GM21360 (cell line): ENCODE measurements at regions not wholly inside any gene's neighbourhood (a gene's known extent, or its start where the extent isn't known, plus 50 kb on each side); places are given as distances from the start of the nearest gene placed in this dataset.
"Not testable (repeated sequence)": the region's sequence is repeated elsewhere in the genome, so short reads cannot be mapped to it uniquely, and the experiment has no call there.

Source experiments
- ATAC-seq: cut with Tn5 transposase; IDR thresholded peaks from one replicate; pipeline ENCODE4 v1.9.1; 2021; ENCODE audit warnings: mild to moderate bottlenecking, moderate library complexity; ENCODE audit not compliant: unreplicated experiment

GRCh38 chr6:85764844-85765243, 122.2 kb upstream of the SYNCRIP start:
- no peak for ATAC-seq

- no peak for ATAC-seq
Measured at GRCh38 chr6:85756982-85757381, 114.3 kb upstream of the SYNCRIP start.

- ATAC-seq = no peak
Measured at GRCh38 chr6:85754894-85755293, 112.2 kb upstream of the SYNCRIP start.

DNA sequence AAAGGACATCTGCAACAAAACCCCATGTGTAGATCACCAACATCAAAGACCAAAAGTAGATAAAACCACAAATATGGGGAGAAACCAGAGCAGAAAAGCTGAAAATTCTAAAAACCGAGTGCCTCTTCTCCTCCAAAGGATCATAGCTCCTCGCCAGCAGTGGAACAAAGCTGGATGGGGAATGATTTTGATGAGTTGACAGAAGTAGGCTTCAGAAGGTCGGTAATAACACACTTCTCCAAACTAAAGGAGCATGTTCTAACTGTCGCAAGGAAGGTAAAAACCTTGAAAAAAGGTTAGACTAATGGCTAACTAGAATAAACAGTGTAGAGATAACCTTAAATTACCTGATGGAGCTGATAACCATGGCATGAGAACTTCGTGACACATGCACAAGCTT, 109.9 kb upstream of the SYNCRIP start:
- no peak for ATAC-seq

- no peak for ATAC-seq
Measured at GRCh38 chr6:85751374-85752055, 108.8 kb upstream of the SYNCRIP start.

DNA sequence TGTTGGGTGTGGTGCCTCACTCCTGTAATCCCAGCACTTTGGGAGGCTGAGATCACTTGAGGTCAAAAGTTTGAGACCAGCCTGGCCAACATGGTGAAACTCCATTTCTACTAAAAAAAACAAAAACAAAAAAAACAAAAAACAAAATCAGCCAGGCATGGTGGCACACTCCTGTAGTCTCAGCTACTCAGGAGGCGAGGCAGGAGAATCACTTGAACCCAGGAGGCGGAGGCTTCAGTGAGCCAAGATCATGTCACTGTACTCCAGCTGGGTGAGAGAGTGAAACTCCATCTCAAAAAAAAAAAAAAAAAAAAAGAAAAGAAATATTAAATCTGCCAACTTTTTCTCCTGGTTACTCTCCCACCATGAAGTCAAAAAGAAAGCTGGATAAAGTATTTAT, 107.5 kb upstream of the SYNCRIP start:
- ATAC-seq = not testable (repeated sequence)

DNA sequence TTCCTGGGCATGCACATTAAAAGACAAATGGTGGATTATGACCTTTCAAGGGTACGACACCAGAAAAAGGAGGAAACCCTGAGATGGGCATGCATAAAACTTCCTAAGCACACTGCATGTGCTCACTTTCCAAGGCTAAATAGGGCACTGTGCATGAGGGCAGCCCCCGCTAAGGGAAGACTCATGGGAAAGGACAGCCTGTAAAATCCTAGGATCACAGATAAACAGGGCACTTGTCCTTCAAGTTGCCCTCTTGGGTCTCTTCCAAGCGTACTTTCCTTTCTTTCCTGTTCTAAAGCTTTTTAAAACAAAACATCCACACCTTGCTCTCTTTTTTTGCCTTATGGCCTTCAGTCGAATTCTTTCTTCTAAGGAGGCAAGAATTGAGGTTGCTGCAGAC, 106.5 kb upstream of the SYNCRIP start:
- ATAC-seq = no peak

DNA sequence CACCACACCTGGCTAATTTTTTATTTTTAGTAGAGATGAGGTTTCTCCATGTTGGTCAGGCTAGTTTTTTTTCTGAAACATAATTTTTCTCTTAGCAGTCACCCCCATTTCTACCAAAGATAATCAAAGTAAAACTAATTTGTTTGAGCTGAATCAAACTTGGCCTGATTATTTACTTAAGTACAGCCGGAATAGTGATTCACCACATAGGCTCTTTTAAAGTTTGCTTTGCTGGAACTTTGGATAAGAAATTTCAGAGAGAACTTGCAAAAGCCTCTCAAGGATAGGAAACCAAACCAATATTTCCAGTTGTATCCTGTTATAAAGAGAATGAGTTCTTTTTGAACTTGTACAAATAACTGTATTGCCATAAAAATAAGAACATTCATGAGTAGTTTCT, 105.0 kb upstream of the SYNCRIP start:
- no peak for ATAC-seq

- no peak for ATAC-seq
Measured at GRCh38 chr6:85747093-85747492, 104.4 kb upstream of the SYNCRIP start.

- ATAC-seq = no peak
Measured at GRCh38 chr6:85744433-85744970, 101.8 kb upstream of the SYNCRIP start.

DNA sequence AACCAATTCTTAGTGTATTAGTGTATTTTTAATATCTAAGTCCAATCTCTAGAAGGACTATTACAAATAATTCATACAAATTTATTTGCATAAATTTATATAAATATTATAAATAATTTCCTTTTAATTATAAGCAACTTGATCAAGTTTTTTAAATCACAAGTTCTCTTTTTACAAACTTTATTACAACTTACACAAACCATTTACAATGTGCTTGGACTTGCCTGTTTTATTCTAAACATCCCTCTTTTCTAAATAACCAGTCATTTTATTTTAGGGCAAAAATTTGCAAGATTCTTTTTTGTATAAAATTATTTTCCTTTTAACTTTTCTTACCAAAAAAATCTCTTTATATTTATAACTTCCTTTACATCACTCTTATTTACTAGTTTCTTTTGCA, 83.5 kb upstream of the SYNCRIP start:
- ATAC-seq = no peak

GRCh38 chr6:85715797-85716196, 73.1 kb upstream of the SYNCRIP start:
- no peak for ATAC-seq

GRCh38 chr6:85714893-85715530, 72.3 kb upstream of the SYNCRIP start:
- ATAC-seq = no peak

- no peak for ATAC-seq
Measured at GRCh38 chr6:85712346-85712745, 69.7 kb upstream of the SYNCRIP start.

- not testable (repeated sequence) for ATAC-seq
Measured at GRCh38 chr6:85707515-85708145, 64.9 kb upstream of the SYNCRIP start.

DNA sequence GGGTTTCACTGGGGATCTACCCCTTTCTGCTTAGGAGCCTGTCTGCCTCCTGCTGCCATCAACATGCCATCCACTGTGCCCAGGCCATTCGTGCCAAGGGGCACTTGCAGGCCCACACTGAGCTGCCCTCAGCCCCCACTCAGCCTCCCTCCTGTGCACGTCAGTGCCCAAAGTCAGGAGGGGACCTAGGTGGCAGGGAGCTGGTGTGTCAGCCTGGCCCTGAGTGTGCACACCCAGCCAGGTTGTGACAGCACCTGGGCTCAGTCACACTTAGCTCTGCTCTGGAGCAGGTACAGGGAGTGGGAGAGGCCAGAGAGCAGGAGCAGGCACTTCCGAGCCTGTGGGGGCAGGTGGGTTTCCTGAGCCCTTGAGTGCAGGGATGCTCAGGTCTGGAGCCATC, 63.6 kb upstream of the SYNCRIP start:
- no peak for ATAC-seq

DNA sequence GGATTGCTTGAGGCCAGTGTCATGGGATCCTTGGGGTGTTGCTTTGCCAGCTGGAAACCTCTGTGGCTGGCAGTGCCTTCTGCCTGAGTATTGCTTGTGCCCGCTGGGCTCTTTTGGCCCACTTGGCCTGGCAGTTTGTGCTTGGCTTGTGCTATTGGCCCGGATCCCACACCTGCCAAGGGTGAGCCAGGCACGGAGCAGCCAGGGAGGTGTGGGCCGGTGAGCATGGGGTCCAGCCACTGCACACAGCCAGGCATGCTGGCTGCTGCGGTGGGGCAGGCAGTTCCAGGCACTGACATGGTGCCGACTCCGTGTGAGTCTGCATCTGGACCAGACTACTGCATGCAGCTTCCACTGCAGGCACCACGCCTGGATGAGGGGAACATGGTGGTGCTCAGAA, 62.5 kb upstream of the SYNCRIP start:
- ATAC-seq = no peak

GRCh38 chr6:85703406-85703805, 60.7 kb upstream of the SYNCRIP start:
- no peak for ATAC-seq
